HFF-Myc (cell line): ENCODE measurements at regions not wholly inside any gene's neighbourhood (a gene's known extent, or its start where the extent isn't known, plus 50 kb on each side); places are given as distances from the start of the nearest gene placed in this dataset.
A peak's percentile ranks its signal among the peaks of the same experiment; 100 is the strongest.

Experiments used
- DNase-seq: peaks from one replicate; pipeline ENCODE4 v3.0.0-alpha.2; 2011; ENCODE audit warnings: low read depth; ENCODE audit errors: extremely low read depth
- H3K4me3 ChIP-seq: replicated peaks from 2 replicates; pipeline ENCODE4 v1.5.1; 2011; ENCODE audit warnings: low read depth, mild to moderate bottlenecking, control low read depth, low read length
- CTCF ChIP-seq: IDR thresholded peaks from 2 replicates; pipeline ENCODE4 v1.5.1; 2012; ENCODE audit warnings: mild to moderate bottlenecking, low read depth, low read length, control low read depth; ENCODE audit errors: missing control alignments

- no peak for DNase-seq
- H3K4me3 ChIP-seq = no peak overlapping the region
- no peak for TF ChIP-seq CTCF
Measured at GRCh38 chr15:35669021-35669420, 123.1 kb upstream of the DPH6 start.

GRCh38 chr15:35669432-35670045 lies 123.6 kb upstream of the DPH6 start:
- no peak overlapping the region for H3K4me3 ChIP-seq
- DNase-seq = no peak
- TF ChIP-seq CTCF = no peak

DNA sequence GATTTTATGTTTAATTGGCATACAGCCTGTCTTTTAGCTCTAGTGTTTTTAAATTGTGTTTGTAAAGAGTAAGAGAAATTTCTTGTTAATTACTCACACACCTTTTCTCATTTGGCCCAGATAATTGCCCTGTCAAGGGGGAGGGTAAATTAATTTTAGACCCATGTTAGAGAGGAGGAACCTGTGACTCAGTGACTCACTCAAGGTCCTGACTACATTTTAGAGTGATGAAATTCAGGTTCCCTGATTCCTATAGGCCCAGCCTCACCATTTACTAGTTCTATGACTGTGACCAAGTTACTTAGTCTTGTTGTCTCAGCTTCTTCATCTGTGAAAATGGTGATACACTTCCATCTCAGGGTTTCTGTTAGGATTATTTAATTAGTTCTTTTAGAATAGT lies 125.2 kb upstream of the DPH6 start:
- no peak for TF ChIP-seq CTCF
- no peak for DNase-seq
- H3K4me3 ChIP-seq = no peak overlapping the region

DNA sequence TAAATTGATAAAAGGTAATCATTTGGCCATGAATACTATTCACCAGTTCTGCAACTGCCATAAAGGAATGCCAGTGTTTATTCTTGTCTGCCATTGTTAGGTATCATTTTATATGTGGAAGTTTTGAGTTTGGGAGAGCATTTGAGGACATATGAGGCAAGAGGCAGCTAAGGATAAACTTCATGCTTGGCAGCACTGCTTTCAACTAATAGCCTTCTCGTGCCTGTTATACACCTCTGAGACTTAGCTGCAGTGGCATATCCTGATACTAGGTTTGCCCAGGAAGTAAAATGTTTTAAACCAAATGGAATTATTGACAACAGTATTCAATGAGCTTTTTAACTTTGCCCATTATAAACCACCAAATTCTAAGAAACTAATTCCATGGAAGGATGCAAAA lies 126.0 kb upstream of the DPH6 start:
- TF ChIP-seq CTCF = no peak
- no peak overlapping the region for H3K4me3 ChIP-seq
- DNase-seq = no peak

GRCh38 chr15:35673093-35673684 lies 127.2 kb upstream of the DPH6 start:
- no peak for TF ChIP-seq CTCF
- no peak overlapping the region for H3K4me3 ChIP-seq
- no peak for DNase-seq

GRCh38 chr15:35674873-35675781 lies 129.2 kb upstream of the DPH6 start:
- H3K4me3 ChIP-seq = no peak overlapping the region
- DNase-seq = peak; percentile 48
- no peak for TF ChIP-seq CTCF
